Ishikawa (cell line): ENCODE measurements at regions not wholly inside any gene's neighbourhood (a gene's known extent, or its start where the extent isn't known, plus 50 kb on each side); places are given as distances from the start of the nearest gene placed in this dataset.
A peak's percentile ranks its signal among the peaks of the same experiment; 100 is the strongest.

Source experiments
- CEBPB ChIP-seq: IDR thresholded peaks from 2 replicates; pipeline ENCODE4 v1.6.1; 2012
- CREB1 ChIP-seq: IDR thresholded peaks from 2 replicates; pipeline ENCODE4 v1.6.1; 2012; ENCODE audit warnings: low read depth
- EGR1 ChIP-seq: IDR thresholded peaks from 2 replicates; pipeline ENCODE4 v1.6.1; 2012
- EP300 ChIP-seq: IDR thresholded peaks from 2 replicates; pipeline ENCODE4 v1.6.1; 2012; ENCODE audit warnings: borderline replicate concordance
- FOXM1 ChIP-seq: IDR thresholded peaks from 2 replicates; pipeline ENCODE4 v1.6.1; 2012; ENCODE audit warnings: low read depth, borderline replicate concordance
- NFIC ChIP-seq: IDR thresholded peaks from 2 replicates; pipeline ENCODE4 v1.6.1; 2012
- RAD21 ChIP-seq: IDR thresholded peaks from 2 replicates; pipeline ENCODE4 v1.6.1; 2012; ENCODE audit warnings: low read depth
- TEAD4 ChIP-seq: IDR thresholded peaks from 2 replicates; pipeline ENCODE4 v1.6.1; 2012
- YY1 ChIP-seq: IDR thresholded peaks from 2 replicates; pipeline ENCODE4 v1.6.1; 2012; ENCODE audit warnings: low read depth
- ZBTB7A ChIP-seq: IDR thresholded peaks from 2 replicates; pipeline ENCODE4 v1.6.1; 2012; ENCODE audit warnings: low read depth
- TF ChIP-seq, protein P1 (sequence below): IDR thresholded peaks from 2 replicates; pipeline ENCODE4 v1.6.1; 2012; ENCODE audit warnings: low read depth, mild to moderate bottlenecking
- TF ChIP-seq, protein P2 (sequence below): IDR thresholded peaks from 2 replicates; pipeline ENCODE4 v1.6.1; 2012
- TF ChIP-seq, protein P3 (sequence below): IDR thresholded peaks from 2 replicates; pipeline ENCODE4 v1.6.1; 2012

DNA sequence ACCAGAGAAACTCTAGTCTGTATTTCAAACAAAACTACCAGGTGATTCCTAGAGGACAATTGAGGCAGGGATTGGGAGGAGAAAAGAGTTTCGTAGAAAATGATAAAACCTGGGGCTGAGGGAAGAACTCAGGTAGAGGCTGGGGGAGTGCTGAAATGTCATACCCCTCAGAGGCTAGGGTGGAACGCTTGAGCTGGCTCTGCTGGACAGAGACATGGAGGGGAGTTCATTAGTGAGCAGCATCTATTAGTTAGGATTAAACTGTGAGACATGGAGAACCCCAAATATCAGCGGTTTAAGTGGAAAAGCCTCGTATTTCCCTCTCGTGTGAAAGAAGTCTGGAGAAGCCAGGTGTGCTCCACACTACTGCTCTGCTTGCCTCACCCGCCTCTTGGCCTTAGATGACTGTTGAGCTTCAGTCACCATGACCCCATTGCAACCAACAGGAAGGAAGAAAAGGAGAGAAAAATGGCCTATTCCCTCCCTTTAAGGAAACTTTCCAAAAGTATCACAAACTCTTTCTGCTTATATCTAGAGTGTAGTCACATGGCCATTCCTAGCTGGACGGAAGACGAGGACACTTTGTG is 53.7 kb upstream of the ABCA1 start:
- TF ChIP-seq NFIC (no peak), EP300 (no peak), RAD21 (no peak), CREB1 (no peak), EGR1 (no peak), FOXM1 (no peak), YY1 (no peak), CEBPB (no peak), TEAD4 (no peak), ZBTB7A (no peak)
- TF ChIP-seq, protein P1, sequence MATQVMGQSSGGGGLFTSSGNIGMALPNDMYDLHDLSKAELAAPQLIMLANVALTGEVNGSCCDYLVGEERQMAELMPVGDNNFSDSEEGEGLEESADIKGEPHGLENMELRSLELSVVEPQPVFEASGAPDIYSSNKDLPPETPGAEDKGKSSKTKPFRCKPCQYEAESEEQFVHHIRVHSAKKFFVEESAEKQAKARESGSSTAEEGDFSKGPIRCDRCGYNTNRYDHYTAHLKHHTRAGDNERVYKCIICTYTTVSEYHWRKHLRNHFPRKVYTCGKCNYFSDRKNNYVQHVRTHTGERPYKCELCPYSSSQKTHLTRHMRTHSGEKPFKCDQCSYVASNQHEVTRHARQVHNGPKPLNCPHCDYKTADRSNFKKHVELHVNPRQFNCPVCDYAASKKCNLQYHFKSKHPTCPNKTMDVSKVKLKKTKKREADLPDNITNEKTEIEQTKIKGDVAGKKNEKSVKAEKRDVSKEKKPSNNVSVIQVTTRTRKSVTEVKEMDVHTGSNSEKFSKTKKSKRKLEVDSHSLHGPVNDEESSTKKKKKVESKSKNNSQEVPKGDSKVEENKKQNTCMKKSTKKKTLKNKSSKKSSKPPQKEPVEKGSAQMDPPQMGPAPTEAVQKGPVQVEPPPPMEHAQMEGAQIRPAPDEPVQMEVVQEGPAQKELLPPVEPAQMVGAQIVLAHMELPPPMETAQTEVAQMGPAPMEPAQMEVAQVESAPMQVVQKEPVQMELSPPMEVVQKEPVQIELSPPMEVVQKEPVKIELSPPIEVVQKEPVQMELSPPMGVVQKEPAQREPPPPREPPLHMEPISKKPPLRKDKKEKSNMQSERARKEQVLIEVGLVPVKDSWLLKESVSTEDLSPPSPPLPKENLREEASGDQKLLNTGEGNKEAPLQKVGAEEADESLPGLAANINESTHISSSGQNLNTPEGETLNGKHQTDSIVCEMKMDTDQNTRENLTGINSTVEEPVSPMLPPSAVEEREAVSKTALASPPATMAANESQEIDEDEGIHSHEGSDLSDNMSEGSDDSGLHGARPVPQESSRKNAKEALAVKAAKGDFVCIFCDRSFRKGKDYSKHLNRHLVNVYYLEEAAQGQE, result peak; percentile 59
- TF ChIP-seq, protein P2, sequence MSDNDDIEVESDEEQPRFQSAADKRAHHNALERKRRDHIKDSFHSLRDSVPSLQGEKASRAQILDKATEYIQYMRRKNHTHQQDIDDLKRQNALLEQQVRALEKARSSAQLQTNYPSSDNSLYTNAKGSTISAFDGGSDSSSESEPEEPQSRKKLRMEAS, result no peak
- TF ChIP-seq, protein P3, sequence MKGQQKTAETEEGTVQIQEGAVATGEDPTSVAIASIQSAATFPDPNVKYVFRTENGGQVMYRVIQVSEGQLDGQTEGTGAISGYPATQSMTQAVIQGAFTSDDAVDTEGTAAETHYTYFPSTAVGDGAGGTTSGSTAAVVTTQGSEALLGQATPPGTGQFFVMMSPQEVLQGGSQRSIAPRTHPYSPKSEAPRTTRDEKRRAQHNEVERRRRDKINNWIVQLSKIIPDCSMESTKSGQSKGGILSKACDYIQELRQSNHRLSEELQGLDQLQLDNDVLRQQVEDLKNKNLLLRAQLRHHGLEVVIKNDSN, result no peak
